SK-N-SH (cell line): ENCODE measurements at regions not wholly inside any gene's neighbourhood (a gene's known extent, or its start where the extent isn't known, plus 50 kb on each side); places are given as distances from the start of the nearest gene placed in this dataset.
A peak's percentile ranks its signal among the peaks of the same experiment; 100 is the strongest.

Experiments used
- CTCF ChIA-PET: fragments of 300-600, 350-600 bp; formaldehyde crosslinking; extraction: SDS; loops from one replicate; lab custom pipeline; 2021; lab: Yijun Ruan, JAX
- POLR2A ChIA-PET: fragments of 350-600 bp; sonication (Branson Sonifier 250); formaldehyde crosslinking; extraction: SDS; loops from one replicate; lab custom pipeline; 2020; ENCODE audit warnings: antibody characterized with exemption, inconsistent platforms; lab: Yijun Ruan, JAX
- DNase-seq: peaks from one replicate; pipeline ENCODE4 v3.0.0; 2012
- H2AFZ ChIP-seq: fragments of 200-600 bp; sonication (generic); 2 replicates; pipeline ENCODE4 v1.8.1; 2016; ENCODE audit warnings: antibody characterized with exemption, mild to moderate bottlenecking, low read depth
- H3F3A ChIP-seq: fragments of 200-600 bp; sonication (generic); replicated peaks from 2 replicates; pipeline ENCODE3; 2016; ENCODE audit warnings: antibody characterized with exemption, mild to moderate bottlenecking; ENCODE audit not compliant: insufficient read depth
- H3K27ac ChIP-seq, 2 experiments: fragments of 200-500 bp in 1 of 2; fragments of 200-600 bp in 1 of 2; sonication (Bioruptor generic) in 1 of 2; sonication (generic), shearing (Covaris generic) in 1 of 2; 2 replicates each; pipeline versions ENCODE4 v1.5.1 to v1.6.1; 2014 to 2016; ENCODE audit warnings: low read depth in 2 of 2, inconsistent platforms in 1 of 2, low read length in 1 of 2, mild to moderate bottlenecking in 1 of 2, mixed read lengths in 1 of 2
- H3K27me3 ChIP-seq: fragments of 200-600 bp; sonication (generic), shearing (Covaris generic); 2 replicates; pipeline ENCODE4 v1.6.1; 2016; ENCODE audit warnings: mixed run types; ENCODE audit not compliant: insufficient read depth
- H3K36me3 ChIP-seq, 2 experiments: fragments of 200-500 bp in 1 of 2; fragments of 200-600 bp in 1 of 2; sonication (Bioruptor generic) in 1 of 2; sonication (generic) in 1 of 2; replicated peaks in 1 of 2; 2 replicates each; pipeline versions ENCODE3 to v1.5.1; 2014 to 2016; ENCODE audit warnings: low read length in 1 of 2, mild to moderate bottlenecking in 1 of 2; ENCODE audit not compliant: insufficient read depth in 2 of 2, control insufficient read depth in 1 of 2
- H3K4me1 ChIP-seq, 2 experiments: fragments of 200-500 bp in 1 of 2; fragments of 200-600 bp in 1 of 2; sonication (Bioruptor generic) in 1 of 2; sonication (generic), shearing (Covaris generic) in 1 of 2; 2 replicates each; pipeline versions ENCODE4 v1.5.1 to v1.6.1; 2014 to 2016; ENCODE audit warnings: low read depth in 1 of 2, low read length in 1 of 2, mixed run types in 1 of 2; ENCODE audit not compliant: insufficient read depth in 2 of 2, control insufficient read depth in 1 of 2
- H3K4me2 ChIP-seq: fragments of 200-600 bp; sonication (generic), shearing (Covaris generic); 2 replicates; pipeline ENCODE4 v1.6.1; 2017; ENCODE audit warnings: mixed run types
- H3K4me3 ChIP-seq, 2 experiments: fragments of 200-500 bp in 1 of 2; fragments of 200-600 bp in 1 of 2; sonication (Bioruptor generic) in 1 of 2; sonication (generic), shearing (Covaris generic) in 1 of 2; 2 replicates each; pipeline versions ENCODE4 v1.5.1 to v1.8.1; 2014 to 2016; ENCODE audit warnings: low read depth in 2 of 2, inconsistent platforms in 1 of 2, low read length in 1 of 2, mild to moderate bottlenecking in 1 of 2, mixed read lengths in 1 of 2, moderate library complexity in 1 of 2
- H3K79me2 ChIP-seq: fragments of 200-600 bp; sonication (generic); 2 replicates; pipeline ENCODE4 v1.8.1; 2017; ENCODE audit warnings: mild to moderate bottlenecking; ENCODE audit not compliant: insufficient read depth
- H3K9ac ChIP-seq: fragments of 200-600 bp; sonication (generic); 2 replicates; pipeline ENCODE4 v1.6.1; 2017; ENCODE audit warnings: mixed run types
- H3K9me2 ChIP-seq: fragments of 200-600 bp; sonication (generic); 2 replicates; pipeline ENCODE4 v1.6.1; 2017; ENCODE audit warnings: mixed run types
- H3K9me3 ChIP-seq: fragments of 200-600 bp; sonication (generic); 2 replicates; pipeline ENCODE4 v1.6.1; 2017; ENCODE audit warnings: mixed run types, mild to moderate bottlenecking, moderate library complexity
- H4K20me1 ChIP-seq: fragments of 200-600 bp; sonication (generic); 2 replicates; pipeline ENCODE4 v1.6.1; 2017; ENCODE audit warnings: mild to moderate bottlenecking, mixed run types; ENCODE audit not compliant: insufficient read depth
- EZH2phosphoT487 ChIP-seq: fragments of 200-600 bp; sonication (generic); IDR thresholded peaks from 2 replicates; pipeline ENCODE4 v1.6.1; 2017; ENCODE audit warnings: low read depth, mixed run types, mild to moderate bottlenecking, antibody characterized with exemption, moderate library complexity, borderline replicate concordance
- FOSL2 ChIP-seq: IDR thresholded peaks from 2 replicates; pipeline ENCODE4 v1.4.0; 2012; ENCODE audit warnings: low read depth, mild to moderate bottlenecking, moderate library complexity, borderline replicate concordance
- MXI1 ChIP-seq: IDR thresholded peaks from 2 replicates; pipeline ENCODE4 v1.6.1; 2012; ENCODE audit warnings: mild to moderate bottlenecking, low read depth, low read length, improper control_type of control experiment
- NFIC ChIP-seq: IDR thresholded peaks from 2 replicates; pipeline ENCODE4 v1.4.0; 2012; ENCODE audit warnings: borderline replicate concordance
- NRF1 ChIP-seq: IDR thresholded peaks from 2 replicates; pipeline ENCODE4 v1.6.1; 2012; ENCODE audit warnings: low read depth, mild to moderate bottlenecking, low read length
- POLR2AphosphoS5 ChIP-seq: IDR thresholded peaks from 2 replicates; pipeline ENCODE4 v1.6.1; 2012; ENCODE audit warnings: low read depth, low read length
- RFX5 ChIP-seq: IDR thresholded peaks from 2 replicates; pipeline ENCODE4 v1.6.1; 2012; ENCODE audit warnings: mild to moderate bottlenecking, improper control_type of control experiment, low read length
- SIN3A ChIP-seq: IDR thresholded peaks from 2 replicates; pipeline ENCODE4 v1.6.1; 2012; ENCODE audit warnings: low read depth, mild to moderate bottlenecking, low read length, moderate library complexity, borderline replicate concordance
- SMC3 ChIP-seq: IDR thresholded peaks from 2 replicates; pipeline ENCODE4 v1.6.1; 2012; ENCODE audit warnings: low read depth, low read length, improper control_type of control experiment
- TCF12 ChIP-seq: IDR thresholded peaks from 2 replicates; pipeline ENCODE4 v1.4.0; 2012
- TEAD4 ChIP-seq: IDR thresholded peaks from 2 replicates; pipeline ENCODE4 v1.4.0; 2012; ENCODE audit warnings: mild to moderate bottlenecking, borderline replicate concordance; ENCODE audit not compliant: insufficient read depth
- WGBS: methylation state at CpG from one replicate; pipeline ENCODE4 v1.1.6; 2017; ENCODE audit warnings: low lambda C conversion rate; 5-methylcytosine and 5-hydroxymethylcytosine counted together
- TF ChIP-seq, protein P1 (sequence below): IDR thresholded peaks from 2 replicates; pipeline ENCODE4 v1.4.0; 2012; ENCODE audit warnings: low read depth, borderline replicate concordance
- TF ChIP-seq, protein P2 (sequence below): fragments of 200-600 bp; sonication (generic); IDR thresholded peaks from 2 replicates; pipeline ENCODE4 v1.6.1; 2017; ENCODE audit warnings: antibody characterized with exemption, mild to moderate bottlenecking, moderate library complexity
- TF ChIP-seq, protein P3 (sequence below): IDR thresholded peaks from 2 replicates; pipeline ENCODE4 v1.6.1; 2012; ENCODE audit warnings: mild to moderate bottlenecking, low read depth, low read length, moderate library complexity
- TF ChIP-seq, protein P4 (sequence below): IDR thresholded peaks from 2 replicates; pipeline ENCODE4 v1.4.0; 2012; ENCODE audit warnings: low read depth

DNA sequence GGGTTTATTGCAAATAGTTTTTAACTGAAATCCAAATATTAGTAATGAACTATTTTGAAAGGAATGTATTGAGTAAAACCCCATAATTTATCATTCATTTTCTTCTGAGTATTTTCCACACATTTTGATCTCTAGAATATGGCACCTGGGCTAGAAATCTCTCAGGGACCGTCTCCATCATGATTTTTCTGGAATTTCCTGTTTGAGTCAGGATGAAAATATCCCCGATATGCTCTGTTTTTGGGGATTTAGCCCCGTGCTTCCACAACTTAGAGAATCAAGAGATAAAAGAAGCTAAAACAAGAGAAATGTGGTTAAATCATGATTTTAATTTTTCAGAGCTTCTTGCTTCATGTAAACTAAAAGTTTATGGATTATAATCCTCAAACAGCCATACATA lies 114.2 kb downstream of the SPCS3 start:
- DNase-seq, result no peak
- no peak overlapping the region for H3K9ac ChIP-seq
- H3K79me2 ChIP-seq, result no peaks in the 10 kb centered on the region
- H3K27ac ChIP-seq, result peak overlapping the region; percentile 48 to 91; a peak in 3 of 4 replicates
- no peaks in the 10 kb centered on the region for H3K9me2 ChIP-seq
- no peaks in the 10 kb centered on the region; the same call in 1 of the 2 replicates for H3K27me3 ChIP-seq
- no peaks in the 10 kb centered on the region for H3K9me3 ChIP-seq
- 0 out of 2 replicates have a peak overlapping the region, but pooled peaks have one; percentile 20 for H2AFZ ChIP-seq
- H3K4me1 ChIP-seq, result no peaks in the 10 kb centered on the region
- WGBS, result 8% methylated on average over 3 of the region's 3 CpGs
- peaks cover 25% of the 10 kb centered on the region for H3F3A ChIP-seq
- CTCF ChIA-PET, result interaction anchor here (0.7 kb wide), 1 partner anchor 16 kb away, joined by 3 read pairs; no protein-coding TSS in a partner anchor
- H4K20me1 ChIP-seq, result no peaks in the 10 kb centered on the region
- POLR2A ChIA-PET, result no interaction called here
- no peak overlapping the region for H3K4me2 ChIP-seq
- H3K4me3 ChIP-seq, result no peak overlapping the region
- H3K36me3 ChIP-seq, result no peaks in the 10 kb centered on the region
- TF ChIP-seq EZH2phosphoT487, result no peak
- 0 out of 2 replicates have a peak, but pooled peaks have one; percentile 34 for TF ChIP-seq TEAD4
- TF ChIP-seq NFIC, result no peak
- TF ChIP-seq TCF12, result 0 out of 2 replicates have a peak, but pooled peaks have one; percentile 7
- TF ChIP-seq MXI1, result no peak
- TF ChIP-seq POLR2AphosphoS5, result no peak
- TF ChIP-seq, protein P1, sequence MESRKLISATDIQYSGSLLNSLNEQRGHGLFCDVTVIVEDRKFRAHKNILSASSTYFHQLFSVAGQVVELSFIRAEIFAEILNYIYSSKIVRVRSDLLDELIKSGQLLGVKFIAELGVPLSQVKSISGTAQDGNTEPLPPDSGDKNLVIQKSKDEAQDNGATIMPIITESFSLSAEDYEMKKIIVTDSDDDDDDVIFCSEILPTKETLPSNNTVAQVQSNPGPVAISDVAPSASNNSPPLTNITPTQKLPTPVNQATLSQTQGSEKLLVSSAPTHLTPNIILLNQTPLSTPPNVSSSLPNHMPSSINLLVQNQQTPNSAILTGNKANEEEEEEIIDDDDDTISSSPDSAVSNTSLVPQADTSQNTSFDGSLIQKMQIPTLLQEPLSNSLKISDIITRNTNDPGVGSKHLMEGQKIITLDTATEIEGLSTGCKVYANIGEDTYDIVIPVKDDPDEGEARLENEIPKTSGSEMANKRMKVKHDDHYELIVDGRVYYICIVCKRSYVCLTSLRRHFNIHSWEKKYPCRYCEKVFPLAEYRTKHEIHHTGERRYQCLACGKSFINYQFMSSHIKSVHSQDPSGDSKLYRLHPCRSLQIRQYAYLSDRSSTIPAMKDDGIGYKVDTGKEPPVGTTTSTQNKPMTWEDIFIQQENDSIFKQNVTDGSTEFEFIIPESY, result no peak

DNA sequence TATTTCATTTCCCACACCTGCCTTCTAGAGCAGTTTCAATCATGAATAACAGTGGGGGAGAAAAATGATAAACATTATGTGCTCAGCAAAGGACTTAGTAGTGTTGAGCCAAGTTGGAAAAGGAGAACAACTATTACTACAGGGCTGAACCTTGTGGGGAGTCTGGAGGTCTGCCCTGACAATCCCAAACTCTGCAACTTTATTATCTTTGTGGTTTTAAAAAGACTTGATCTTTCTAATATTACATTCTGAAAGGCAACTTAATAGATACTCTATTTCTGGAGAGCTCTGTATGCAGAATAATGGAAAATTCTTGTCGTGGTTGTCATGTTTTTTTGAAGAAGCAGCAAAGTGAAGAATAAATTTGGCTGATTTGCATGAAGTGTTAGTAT lies 116.1 kb downstream of the SPCS3 start:
- WGBS, result 3% methylated on average over 1 of the region's 1 CpG
- Histone ChIP-seq H3K4me2 (peak overlapping the region; percentile 40; the same call in 1 of the 2 replicates), H3K9me3 (no peaks in the 10 kb centered on the region), H3K79me2 (no peaks in the 10 kb centered on the region), H3F3A (peaks cover 25% of the 10 kb centered on the region), H3K27ac (peak overlapping the region; percentile 79 to 91; a peak in 3 of 4 replicates), H2AFZ (no peak overlapping the region), H3K4me3 (no peak overlapping the region), H3K9me2 (no peaks in the 10 kb centered on the region), H3K9ac (no peak overlapping the region), H4K20me1 (no peaks in the 10 kb centered on the region), H3K4me1 (no peaks in the 10 kb centered on the region; a peak in 1 of 4 replicates), H3K27me3 (no peaks in the 10 kb centered on the region; the same call in 1 of the 2 replicates), H3K36me3 (no peaks in the 10 kb centered on the region)
- ChIA-PET CTCF (no interaction called here), POLR2A (no interaction called here)
- no peak for DNase-seq
- TF ChIP-seq, protein P2, sequence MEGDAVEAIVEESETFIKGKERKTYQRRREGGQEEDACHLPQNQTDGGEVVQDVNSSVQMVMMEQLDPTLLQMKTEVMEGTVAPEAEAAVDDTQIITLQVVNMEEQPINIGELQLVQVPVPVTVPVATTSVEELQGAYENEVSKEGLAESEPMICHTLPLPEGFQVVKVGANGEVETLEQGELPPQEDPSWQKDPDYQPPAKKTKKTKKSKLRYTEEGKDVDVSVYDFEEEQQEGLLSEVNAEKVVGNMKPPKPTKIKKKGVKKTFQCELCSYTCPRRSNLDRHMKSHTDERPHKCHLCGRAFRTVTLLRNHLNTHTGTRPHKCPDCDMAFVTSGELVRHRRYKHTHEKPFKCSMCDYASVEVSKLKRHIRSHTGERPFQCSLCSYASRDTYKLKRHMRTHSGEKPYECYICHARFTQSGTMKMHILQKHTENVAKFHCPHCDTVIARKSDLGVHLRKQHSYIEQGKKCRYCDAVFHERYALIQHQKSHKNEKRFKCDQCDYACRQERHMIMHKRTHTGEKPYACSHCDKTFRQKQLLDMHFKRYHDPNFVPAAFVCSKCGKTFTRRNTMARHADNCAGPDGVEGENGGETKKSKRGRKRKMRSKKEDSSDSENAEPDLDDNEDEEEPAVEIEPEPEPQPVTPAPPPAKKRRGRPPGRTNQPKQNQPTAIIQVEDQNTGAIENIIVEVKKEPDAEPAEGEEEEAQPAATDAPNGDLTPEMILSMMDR, result no peak
- TF ChIP-seq FOSL2 (no peak), SIN3A (no peak), EZH2phosphoT487 (no peak), NRF1 (no peak), NFIC (no peak), RFX5 (no peak), SMC3 (no peak)
- TF ChIP-seq, protein P3, sequence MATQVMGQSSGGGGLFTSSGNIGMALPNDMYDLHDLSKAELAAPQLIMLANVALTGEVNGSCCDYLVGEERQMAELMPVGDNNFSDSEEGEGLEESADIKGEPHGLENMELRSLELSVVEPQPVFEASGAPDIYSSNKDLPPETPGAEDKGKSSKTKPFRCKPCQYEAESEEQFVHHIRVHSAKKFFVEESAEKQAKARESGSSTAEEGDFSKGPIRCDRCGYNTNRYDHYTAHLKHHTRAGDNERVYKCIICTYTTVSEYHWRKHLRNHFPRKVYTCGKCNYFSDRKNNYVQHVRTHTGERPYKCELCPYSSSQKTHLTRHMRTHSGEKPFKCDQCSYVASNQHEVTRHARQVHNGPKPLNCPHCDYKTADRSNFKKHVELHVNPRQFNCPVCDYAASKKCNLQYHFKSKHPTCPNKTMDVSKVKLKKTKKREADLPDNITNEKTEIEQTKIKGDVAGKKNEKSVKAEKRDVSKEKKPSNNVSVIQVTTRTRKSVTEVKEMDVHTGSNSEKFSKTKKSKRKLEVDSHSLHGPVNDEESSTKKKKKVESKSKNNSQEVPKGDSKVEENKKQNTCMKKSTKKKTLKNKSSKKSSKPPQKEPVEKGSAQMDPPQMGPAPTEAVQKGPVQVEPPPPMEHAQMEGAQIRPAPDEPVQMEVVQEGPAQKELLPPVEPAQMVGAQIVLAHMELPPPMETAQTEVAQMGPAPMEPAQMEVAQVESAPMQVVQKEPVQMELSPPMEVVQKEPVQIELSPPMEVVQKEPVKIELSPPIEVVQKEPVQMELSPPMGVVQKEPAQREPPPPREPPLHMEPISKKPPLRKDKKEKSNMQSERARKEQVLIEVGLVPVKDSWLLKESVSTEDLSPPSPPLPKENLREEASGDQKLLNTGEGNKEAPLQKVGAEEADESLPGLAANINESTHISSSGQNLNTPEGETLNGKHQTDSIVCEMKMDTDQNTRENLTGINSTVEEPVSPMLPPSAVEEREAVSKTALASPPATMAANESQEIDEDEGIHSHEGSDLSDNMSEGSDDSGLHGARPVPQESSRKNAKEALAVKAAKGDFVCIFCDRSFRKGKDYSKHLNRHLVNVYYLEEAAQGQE, result no peak
- TF ChIP-seq, protein P4, sequence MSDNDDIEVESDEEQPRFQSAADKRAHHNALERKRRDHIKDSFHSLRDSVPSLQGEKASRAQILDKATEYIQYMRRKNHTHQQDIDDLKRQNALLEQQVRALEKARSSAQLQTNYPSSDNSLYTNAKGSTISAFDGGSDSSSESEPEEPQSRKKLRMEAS, result no peak
